GM21619 (cell line): ENCODE measurements at regions not wholly inside any gene's neighbourhood (a gene's known extent, or its start where the extent isn't known, plus 50 kb on each side); places are given as distances from the start of the nearest gene placed in this dataset.
A peak's percentile ranks its signal among the peaks of the same experiment; 100 is the strongest.
"Not testable (repeated sequence)": the region's sequence is repeated elsewhere in the genome, so short reads cannot be mapped to it uniquely, and the experiment has no call there.

Source experiments
- ATAC-seq: cut with Tn5 transposase; IDR thresholded peaks from one replicate; pipeline ENCODE4 v1.9.1; 2021; ENCODE audit not compliant: unreplicated experiment

DNA sequence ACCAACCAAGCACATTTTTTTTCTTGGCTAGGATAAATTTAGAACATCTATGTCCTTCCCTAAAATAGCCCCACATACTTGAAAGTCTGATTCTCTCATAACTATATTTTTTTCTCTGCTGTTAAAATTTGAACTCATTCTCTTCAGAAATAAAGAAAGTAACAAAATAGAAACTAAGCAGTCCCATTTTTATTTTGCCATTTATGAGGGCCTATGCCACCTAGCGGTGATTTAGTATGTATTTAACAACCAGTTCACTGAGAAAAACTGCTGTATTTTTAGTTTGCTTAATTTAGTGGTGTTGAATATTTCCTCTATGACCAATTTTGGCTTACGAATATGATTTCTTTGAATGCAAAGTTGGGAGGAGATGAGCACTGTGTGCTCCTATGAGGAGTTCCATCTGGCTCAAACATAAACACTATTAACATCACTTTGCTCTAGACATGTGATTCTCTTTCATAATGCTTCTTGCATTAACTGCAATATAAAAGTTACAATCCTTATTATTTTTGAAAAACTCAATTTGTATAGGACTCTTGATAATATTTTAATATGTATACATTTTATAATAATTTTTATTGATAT, 116.6 kb downstream of the SYT15B start:
- not testable (repeated sequence) for ATAC-seq

DNA sequence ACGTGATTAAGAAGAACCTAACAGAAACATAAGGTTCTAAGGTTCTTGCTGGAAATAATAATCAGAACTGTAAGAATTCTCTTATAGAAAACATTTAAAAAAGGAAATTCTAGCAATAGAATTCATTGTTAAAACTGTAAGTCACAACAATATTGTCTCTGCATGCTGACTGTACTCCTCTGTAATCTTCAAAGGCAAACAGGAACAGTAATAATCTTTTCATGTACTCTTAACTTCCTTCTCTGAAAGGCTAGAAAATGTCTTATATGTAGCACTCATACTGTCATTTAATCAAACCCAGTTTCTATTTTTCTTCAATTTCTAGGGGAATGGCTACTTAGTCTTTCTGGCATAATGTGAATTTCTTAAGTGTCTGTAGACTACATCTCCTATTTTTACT, 103.5 kb upstream of the AGAP9 start:
- not testable (repeated sequence) for ATAC-seq

DNA sequence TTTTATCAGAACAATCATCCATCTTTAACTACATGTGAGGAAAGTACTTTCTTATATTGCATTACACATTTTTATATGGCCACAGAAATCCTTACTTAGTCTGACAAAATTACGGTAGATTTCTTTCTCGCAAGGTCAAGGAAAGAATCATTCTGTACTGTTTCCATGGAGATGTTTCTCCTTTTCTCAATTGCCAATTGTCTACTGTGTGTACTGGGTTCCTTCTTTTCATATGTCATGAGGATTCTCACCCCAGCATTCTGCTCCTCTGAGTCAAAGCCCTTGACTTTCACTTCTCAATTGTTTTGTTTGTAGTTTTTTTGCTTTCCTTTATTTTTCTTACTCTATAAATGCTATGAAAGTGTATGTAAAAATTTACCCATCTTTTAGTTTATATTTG, 99.3 kb upstream of the AGAP9 start:
- ATAC-seq: not testable (repeated sequence)

DNA sequence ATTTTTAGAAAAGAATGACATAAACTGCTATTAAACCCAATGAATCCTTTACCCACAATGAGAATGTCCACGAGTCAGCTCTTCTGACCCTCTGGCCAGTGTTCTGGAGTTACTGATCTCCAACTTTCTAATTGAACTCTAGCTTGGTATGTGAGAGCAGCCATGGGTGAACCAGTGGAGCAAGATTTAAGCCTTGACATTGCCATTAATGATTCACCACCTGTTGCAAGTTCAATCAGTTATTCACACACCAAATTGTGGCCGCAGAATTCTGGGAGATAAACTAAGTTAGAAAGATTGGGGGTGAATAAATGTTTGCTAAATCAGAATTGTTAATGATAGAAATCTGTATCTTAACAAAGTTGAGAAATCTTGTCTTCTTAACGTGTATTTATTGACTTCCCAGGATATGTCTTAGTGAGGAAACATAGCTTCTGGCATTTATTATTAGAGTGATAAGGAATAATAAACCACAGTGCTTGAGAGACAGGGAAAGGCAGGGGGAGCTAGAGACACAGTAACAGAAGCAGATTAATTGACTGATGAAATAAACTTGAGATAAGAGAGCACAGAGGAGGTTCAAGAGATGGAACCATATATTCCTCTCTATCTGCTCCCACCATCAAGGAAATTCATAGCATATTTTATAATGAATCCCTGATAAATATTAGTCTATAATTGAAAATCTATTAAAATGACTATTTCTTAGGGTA, 96.0 kb upstream of the AGAP9 start:
- not testable (repeated sequence) for ATAC-seq

DNA sequence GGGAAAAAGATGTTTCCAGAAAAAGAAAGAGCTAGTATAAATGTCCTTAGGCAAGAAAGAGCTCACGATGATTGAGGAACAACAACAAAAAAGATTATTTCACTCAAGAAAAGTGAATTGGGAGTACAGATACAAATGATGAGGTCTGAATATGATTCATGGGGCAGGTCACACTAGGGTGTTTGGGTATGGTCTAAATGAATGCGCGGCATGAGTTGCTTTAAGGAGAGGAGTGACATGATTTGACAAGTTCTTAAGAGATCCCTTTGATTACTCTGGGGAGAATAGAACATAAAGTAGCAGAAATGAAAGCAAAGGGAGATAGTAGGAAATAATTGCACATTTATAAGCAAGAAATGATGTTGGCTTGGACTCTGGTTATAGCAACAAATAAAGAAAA, 85.9 kb upstream of the AGAP9 start:
- ATAC-seq: not testable (repeated sequence)

DNA sequence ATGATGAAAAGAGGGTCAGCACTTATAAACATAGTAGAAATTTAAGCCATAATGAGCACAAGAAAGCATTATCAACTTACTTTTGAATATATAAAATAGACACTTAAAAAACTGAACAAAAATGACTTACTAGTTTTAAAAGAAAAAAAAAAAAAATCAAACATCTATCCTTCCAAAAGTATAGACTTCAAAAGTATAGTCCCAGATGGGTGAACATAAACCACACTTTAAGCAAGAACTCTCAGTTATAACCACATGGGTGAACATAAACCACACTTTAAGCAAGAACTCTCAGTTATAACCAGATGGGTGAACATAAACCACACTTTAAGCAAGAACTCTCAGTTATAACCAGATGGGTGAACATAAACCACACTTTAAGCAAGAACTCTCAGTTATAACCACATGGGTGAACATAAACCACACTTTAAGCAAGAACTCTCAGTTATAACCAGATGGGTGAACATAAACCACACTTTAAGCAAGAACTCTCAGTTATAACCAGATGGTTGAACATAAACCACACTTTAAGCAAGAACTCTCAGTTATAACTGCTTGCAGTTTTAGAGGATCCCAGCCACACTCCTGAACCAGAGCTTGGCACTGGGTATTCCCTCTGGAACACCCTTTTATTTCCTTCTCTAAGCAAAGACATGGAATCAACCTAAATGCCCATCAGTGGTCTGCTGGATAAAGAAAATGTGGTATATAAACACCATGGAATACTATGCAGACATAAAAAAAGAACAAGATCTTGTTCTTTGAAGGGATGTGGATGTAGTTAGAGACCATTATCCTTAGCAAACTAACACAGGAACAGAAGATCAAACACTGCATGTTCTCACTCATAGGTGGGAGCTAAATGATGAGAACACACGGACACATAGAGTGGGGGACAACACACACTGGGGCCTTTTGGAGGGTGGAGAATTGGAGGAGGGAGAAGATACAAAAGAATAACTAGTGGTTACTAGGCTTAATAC, 82.6 kb upstream of the AGAP9 start:
- not testable (repeated sequence) for ATAC-seq

DNA sequence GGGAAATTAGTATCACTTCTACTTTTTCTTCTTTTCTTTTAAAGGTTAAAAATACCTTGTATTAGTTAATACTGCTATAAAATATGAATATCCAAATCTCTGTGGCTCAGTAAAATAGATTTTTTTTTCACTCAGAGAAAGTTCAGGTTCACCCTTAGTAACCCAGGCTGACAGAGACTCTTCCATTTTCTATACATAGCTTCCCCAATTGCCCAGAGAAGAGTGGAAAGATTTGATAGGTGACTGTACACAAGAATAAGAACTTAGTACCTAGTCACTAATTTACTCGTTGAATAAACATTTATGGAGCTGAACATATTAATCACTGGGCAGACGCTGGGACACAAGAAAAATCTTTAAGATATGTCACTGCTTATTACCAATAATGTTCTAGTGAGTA, 77.2 kb upstream of the AGAP9 start:
- not testable (repeated sequence) for ATAC-seq

DNA sequence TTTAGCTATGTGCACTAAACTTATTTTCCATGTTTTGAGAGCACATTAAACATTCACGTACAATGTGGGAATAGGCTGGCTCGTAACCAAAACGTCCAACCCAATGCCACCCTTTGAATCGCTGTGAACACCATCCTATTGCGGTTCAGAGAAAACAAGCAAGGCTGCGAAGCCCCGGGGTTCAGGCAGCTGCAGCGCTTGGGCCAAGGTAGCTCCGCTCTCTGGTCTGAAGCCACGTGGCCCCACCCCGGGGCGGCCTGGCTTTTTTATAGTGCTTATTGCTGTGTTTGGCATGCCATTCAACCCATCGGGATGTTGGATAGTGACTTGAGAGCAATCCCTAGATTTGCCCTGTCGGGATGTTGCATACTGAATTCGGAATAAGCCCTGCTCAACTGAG, 76.7 kb upstream of the AGAP9 start:
- not testable (repeated sequence) for ATAC-seq

DNA sequence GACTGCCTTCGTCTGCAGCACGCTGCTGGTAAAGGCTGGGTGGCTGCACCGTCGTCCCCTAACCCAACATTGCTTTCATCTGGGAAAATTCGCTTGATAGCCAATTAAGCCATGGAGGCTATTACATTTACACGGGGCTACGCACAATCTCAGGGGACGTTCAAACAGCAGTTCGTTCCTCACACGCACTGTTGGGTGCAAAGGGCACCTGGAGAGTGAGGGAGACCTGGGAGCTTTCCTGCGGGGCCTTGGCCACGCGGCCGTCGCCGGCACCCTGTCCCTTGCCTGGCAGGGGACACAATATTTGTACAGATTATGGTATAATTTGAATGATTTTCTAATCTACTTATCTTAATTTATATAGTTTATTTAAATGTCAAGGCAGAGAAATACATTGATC, 76.2 kb upstream of the AGAP9 start:
- ATAC-seq: not testable (repeated sequence)

DNA sequence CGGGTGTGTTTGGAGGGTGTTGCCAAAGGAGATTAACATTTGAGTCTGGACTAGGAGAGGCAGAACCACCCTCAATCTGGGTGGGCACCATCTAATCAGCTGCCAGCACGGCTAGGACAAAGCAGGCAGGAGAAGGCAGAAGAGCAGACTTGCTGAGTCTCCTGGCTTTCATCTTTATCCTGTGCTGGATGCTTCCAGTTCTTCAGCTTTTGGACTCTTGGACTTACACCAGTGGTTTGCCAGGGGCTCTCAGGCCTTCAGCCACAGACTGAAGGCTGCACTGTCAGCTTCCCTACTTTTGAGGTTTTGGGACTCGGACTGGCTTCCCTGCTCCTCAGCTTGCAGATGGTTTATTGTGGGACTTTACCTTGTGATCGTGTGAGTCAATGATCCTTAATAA, 70.4 kb upstream of the AGAP9 start:
- ATAC-seq: not testable (repeated sequence)

DNA sequence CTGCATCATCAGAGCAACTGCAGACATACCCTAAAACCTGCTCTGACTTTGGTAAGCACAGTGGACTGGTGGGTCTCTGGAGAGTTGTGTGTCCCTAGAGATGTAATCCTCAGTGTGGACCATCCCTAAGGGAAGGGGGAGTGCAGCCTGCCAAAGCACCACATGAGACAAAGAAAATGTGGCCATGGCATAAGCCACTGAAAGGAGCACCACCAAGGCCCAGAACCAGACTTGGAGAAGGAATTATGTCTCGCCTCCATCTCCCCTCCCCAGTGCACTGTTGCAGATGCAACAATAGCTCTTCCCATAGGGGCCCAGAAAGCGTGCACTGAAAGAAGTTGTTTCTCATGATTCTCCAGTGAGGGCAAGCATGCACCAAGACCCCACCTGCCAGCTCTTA, 69.7 kb upstream of the AGAP9 start:
- ATAC-seq: not testable (repeated sequence)

DNA sequence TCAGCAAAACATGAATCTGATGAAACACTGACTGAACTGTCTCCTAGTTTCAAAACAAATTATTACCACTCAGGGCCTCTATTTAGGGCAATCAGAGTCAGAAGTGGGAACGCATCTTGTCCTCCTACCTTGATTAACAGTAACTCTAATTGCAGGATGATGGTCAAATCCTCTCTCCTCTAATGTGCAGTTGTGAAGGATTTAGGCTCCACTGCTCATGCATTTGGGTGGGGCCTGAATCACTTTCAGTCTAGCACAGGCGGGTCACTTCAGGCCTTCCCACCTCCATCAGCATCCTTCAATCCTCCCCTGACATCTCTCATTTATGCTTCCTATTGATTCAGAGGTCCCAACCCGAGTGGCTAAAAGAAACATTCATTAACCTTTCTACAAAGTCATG, 67.5 kb upstream of the AGAP9 start:
- ATAC-seq: not testable (repeated sequence)

DNA sequence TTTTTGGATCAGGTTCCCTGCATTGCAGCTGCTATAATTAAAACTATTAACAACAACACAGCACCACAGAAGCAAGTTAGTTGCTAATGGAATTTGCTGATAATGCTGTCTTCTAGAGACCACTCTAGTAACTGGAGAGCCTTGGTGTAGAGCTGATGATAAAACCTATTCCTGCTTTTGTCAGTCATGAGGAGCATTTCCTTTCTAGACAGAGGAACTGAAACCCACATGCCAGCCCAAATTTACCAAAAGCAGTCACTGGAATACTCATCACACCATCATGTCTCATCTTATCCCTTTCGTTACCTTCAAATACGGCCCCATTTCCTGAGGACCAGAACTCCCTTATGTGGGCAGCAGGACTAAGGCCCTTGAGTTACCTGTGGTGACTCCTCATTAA, 67.1 kb upstream of the AGAP9 start:
- ATAC-seq: not testable (repeated sequence)

DNA sequence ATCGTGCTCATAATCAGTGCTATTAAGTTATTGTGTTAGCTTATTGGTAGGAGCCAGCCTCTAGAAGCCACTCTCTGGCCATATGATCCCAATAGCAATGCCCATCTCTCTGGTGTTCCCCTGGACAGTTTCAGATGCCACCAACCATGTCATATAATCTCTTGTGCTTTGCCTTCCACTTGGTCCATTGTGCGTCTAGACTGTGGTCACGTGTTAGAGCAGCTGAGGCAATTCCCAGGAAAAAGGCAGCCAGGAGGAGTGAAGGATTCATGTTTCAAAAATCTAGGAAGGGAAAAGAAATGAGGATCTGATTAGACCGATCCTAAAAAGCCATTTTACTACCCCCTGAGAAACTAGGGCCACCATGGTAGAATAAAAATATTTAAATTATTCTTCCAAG, 58.6 kb upstream of the AGAP9 start:
- ATAC-seq: not testable (repeated sequence)

DNA sequence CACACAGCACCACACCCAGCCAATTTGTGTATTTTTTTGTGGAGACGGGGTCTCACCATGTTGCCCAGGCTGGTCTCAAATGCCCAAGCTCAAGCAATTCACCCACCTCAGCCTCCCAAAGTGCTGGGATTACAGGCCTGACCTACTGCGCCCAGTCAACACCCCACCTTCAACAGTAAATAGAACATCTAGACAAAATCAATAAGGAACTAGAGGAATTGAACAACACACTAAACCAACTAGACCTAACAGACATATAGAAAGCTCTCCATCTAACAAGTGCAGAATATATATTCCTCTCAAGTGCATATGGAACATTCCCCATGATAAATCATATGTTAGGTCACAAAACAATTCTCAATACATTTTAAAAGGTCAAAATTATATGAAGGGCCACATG, 56.6 kb upstream of the AGAP9 start:
- not testable (repeated sequence) for ATAC-seq

DNA sequence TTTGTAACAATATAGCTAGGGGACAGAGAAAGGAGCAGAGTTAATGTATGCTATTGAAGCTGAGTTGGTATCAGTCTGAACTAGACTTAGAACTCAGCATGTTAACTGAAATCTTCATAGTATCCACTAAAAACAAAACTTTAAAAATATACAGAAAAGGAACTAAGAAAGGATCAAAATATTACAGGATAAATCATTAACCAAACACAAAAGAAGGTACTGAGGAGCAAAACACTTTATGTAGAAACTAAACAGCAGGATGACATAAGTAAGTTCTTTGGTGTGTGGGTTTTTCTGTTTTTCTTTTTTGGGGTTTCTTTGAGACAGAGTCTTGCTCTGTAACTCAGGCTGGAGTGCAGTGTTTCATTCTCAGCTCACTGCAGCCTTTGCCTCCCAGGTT, 55.1 kb upstream of the AGAP9 start:
- ATAC-seq: peak; percentile 100
